Activated T-cell treated with anti-CD3 and anti-CD28 coated beads, Interleukin-2, amount 50 U/mL, for 48 hours (primary cell): ENCODE measurements at regions not wholly inside any gene's neighbourhood (a gene's known extent, or its start where the extent isn't known, plus 50 kb on each side); places are given as distances from the start of the nearest gene placed in this dataset.

Source experiments
- DNase-seq, 2 experiments: peaks; one replicate each; pipeline ENCODE4 v3.0.0-alpha.2; 2020

DNA sequence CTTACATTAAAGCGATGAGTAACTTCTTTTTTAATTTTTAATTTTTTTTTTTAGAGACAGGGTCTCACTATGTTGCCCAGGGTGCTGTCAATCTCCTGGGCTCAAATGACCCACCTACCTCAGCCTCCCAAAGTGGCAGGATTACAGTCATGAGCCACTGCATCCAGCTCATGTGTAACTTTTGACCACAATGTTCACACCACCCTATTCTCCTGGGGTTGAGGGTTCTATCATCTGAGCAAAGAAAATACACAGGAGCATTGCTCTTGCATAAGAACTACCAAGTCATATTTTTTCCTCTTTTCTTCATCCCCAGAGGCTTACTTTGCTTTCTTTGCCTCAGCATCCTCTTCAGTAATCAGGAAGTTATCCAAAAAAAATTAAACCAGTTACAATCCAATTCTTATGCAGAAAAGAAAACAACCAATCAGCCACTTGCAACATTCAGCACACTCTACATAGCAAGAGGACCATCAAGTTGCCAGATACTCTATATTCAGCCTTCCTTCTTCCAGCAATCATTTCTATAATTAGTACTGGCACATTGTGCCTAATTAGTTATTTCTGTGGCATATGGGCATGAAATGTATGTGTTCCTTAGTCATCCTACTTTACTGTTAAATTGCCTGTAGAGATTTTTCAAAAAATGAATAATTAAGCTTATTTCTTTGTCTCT lies 345.6 kb downstream of the AKAIN1 start:
- DNase-seq = no peak

DNA sequence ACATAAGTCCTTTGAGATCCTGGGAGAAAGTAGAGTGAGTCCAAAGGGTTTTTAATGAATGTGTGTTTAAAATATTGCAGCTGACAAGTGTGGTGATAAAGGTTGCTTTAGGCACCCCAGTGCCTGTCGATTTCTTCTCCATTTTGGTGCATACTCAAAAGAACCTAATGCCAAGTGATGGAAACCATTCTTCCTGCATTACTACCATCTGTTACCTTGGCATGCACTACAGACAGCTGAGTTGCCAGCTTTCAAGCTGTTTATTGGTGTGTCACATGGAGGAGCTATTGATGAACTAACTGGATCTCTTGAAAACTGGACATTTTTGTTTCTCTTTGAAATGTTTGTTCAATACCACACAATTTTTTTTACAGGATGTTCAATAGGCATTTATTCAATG lies 350.0 kb downstream of the AKAIN1 start:
- DNase-seq = no peak

DNA sequence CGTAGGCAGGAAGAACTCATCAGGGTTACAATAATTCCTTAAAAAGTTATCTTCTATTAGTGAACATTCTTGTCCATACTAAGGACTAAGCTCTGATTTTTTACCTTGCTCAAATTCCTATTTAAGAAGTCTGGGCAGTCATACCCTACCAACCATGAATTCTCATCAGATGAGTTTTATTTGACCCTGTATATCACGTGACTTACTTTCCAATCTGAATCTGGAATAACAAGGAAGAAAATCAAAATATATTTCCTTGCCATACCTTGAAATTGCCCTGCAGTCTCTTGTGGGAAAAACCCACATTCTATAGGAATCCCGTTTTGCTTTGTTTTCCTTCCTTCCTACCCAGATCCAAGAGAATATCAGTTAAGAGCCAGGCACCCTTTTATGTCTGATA lies 352.7 kb downstream of the AKAIN1 start:
- no peak for DNase-seq

DNA sequence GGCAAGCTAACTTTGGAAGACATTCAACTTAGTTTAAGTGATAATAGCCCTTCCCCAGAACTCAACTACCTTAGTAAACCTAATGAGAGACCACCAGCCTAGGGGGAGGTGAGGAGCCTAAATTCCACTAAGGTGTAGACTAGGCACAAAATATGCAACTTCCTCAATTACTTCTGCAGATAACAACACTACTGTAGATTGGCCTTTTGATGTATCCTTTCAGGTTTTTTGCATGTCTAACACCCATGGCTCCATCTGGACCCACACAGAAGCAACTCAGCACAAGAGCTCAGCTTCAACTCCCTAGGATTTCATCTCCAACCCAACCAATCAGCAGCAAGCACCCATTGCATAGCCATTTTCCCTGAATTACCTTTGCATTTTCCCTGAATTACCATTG lies 353.3 kb downstream of the AKAIN1 start:
- DNase-seq = no peak

DNA sequence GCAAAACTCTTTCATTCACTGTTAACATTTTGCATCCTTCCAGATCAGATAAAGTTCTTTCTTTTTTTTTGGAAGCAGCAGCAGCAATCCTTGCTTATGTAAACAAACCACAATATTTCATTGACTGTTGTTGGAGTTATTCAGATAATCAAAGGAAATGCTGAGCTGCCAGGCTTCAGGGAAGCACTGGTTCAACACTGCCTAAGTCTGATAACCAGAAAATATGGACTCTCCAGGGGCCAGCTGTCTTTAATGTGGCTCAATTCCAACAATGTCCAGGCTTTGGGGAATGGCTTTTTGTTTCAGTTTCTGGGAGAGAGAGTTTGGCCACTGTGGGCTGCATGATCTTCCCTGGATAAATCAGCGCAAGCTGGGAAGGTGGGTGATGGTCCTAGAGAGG lies 354.3 kb downstream of the AKAIN1 start:
- no peak for DNase-seq

DNA sequence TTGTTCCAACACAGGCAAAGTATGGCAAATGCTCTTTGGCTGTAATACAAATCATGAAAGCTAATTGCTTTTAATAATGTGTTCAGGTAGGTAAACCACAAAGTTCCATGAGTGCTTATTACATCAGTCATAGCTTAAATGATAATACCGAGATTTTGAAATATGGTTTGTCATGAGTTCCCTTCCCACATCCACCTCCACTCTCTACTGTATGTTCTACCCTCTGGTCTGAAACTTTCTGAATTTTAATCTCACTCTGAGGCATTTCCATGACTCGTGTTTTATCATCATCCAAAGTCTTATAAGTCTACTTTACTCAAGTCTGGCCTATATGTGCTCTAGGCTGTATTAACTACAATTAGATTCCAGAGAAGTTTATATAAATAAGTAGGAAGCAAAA lies 354.8 kb downstream of the AKAIN1 start:
- DNase-seq = no peak

DNA sequence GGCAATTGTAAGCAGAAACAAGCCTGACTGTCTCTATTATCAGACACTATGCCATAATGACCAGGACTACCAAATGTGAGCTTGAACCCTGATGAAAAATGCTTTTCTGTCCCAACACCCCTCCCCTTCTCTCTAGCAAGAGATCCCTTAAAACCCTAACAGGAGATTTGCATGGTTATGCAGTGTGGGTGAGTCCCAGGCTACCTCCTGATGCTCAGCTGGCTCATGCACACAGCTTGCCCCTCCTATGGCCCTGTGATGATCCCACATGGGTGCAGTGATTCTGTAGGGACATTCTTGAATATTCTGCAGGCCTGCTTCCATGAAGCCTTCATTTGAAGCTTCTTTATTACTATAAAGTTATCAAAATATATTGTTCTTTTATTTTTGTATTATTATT lies 357.4 kb downstream of the AKAIN1 start:
- no peak for DNase-seq

DNA sequence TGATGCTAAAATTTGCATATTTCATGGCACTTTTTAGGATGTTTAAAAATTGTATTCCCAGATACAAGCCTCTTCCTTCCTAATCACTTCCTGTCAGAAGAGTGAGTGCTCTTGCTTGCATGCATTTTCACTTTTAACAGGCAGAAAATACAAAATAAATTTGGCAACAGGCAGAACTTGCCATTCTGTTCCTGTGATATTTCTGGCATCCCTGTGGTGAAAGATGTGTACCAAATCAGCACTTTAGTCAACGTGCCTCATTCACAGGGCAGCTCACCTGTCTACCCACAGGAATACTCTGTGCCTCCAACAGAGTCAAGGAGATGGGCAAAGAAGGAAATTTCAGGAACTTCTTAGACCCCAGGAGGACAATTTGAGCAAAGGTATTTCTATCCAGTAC lies 360.9 kb downstream of the AKAIN1 start:
- no peak for DNase-seq

DNA sequence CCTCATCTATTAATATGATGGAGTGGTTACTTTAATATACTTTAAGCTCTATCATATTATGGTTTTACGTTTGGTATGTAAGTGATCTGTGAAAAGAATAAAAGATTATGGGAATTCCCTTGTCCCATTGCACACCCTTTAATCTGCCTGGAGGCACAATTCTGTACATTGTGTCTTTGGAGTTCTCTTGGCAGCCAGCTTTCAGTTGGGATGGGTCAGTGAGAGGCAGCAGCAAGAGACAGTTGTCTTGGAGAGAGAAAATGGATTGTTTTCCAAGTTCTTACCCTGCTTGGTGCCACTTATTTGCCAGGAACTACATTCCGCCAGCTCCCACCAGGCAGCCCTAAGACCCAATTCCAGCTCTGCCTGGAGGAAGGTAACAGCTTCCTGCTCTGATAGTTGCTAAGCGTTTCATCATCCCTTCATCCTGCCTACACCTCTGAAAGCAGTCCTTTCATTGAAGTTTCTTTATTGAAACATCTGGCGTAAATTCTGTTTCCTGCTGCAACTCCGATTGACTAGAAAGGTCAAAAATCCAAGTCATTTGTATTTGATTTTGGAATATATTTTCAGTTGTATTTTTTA lies 365.2 kb downstream of the AKAIN1 start:
- DNase-seq = no peak

DNA sequence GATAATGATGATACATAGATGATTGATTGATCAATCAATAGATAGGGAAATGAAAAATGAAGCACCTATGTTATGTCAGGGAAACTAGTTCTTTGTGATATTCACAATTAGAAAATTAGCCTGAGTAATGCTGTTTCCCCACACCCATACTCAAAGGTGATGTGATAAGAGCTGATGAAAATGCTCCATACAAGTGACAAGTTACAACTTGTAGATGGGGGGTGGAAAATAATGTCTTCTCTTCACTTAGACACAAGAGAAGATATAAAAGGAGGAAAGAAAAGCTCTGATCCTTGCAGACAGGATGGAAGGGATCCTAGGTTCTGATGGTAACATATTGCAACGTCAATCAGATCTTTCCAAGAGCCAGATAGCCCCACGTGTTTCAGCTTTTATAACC lies 365.9 kb downstream of the AKAIN1 start:
- no peak for DNase-seq

DNA sequence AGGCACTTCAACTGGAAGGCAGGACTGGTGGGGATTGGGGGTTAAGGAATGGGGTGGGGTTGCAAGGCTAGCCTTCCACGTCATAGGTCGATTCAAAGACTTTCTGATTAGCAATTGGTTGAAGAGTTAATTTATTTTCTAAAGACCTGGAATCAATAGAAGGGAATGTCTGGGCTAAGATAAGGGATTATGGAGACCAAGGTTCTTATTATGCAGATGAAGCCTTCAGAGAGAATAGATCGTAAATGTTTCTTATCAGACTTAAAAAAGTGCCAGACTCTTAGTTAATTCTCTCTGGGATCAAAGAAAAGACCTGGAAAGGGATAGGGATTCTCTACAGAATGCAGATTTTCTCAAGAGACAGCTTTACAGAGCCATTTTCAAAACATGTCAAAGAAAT lies 368.0 kb upstream of the DLGAP1 start:
- no peak for DNase-seq

DNA sequence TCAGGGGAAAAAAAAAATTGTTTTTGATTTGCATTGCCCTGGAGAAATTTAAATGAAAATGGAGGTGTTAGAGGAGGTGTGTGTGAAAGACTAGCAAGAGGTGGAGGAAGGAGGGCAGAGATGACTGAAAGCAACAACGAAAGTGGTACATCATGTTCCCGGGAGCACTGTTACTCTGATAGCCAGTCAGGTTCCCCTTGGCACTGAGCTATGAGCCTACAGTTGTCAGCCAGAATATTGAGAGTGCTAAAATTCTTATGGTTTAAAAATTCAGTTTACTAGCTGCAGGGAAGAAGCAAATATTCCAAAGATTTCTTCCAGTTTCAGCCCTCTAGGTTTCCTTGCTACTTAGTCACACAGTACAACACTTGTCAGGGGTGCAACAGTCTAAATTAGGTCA lies 366.7 kb upstream of the DLGAP1 start:
- DNase-seq = no peak

DNA sequence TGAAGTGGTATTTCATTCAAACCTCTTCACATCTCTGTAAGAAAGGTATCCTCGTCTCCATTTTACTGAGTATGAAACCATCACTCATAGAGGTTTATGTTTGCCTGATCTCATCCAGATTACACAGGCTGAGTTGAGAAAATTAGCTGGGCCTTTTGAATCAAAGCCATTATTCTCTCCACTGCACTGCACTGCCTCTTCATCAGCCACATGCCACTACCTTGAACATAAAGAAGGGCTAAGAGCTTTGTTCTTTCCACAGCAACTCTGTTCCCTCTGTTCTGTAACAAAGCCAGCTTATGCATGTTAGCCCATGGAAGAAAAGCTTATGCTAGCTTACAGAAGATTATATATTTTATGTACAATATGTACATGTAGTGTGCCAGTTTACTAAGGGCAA lies 362.6 kb upstream of the DLGAP1 start:
- DNase-seq = no peak

DNA sequence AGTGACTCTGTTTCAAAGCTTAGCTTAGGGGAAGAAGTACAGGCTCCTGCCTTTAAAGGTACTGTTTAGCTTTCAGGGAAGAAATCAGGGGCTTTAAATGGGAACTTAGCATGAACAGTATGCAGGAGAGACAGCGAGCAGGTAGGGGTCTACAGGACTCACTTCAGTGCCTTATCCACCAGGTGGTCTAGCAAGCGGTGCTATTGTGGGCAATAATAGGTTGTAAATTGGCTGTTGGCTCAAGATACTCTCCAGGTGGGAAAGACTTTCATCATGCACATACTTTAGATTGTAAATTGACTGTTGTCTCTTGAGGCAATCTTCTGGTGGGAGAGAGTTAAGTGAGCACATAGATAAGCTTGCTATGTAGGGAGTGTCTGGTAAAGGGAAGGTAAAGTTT lies 358.6 kb upstream of the DLGAP1 start:
- no peak for DNase-seq

DNA sequence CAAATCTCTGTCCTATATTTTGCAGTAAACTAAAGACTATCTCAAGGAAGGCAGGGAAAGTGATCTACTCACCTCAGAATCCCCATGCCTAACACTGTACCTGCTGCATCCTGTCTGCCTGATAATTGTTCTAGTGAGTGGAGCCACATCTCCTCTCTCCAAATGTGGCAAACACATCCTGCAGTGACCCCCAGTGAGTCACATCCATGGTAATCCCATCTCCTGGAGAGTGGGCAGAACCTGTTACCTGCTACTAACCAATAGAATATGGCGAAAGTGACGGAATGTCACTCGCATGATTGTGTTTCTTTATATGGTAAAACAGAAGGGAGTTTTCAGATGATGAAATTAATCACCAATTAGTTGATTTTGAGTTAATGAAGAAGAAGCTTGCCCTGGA lies 353.8 kb upstream of the DLGAP1 start:
- no peak for DNase-seq

DNA sequence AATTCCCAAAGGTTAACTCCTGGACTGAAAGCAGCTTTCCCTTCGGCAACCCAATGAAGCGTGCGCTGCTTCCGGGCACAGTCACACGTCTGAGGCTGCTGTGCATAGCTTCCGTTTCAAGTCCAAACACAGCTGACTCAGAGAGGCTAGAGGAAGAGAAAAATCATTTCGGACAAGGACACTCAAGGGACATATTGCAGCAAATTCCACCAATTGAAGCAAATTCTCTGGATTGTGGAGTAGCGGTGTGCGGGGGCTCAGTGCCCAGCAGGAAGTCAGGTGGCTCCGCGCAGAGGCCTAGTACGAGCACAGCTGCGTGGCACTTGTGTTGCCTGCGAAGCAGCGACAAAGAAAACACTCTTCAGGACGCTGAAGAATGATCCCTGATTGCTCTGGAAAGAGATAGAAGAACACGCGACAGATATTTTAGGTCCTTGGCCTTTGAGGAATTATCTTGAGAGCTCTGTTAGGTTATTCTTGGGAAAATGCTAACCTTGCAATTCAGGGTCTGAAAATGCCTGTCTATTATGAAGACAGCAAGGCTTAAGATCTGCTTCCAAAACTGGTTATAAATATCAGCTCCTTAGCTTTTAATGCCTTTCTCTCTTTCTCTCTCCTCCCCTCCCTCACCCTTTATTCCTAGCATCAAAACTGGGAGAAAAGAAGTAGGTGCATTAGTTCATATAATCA lies 352.6 kb upstream of the DLGAP1 start:
- no peak for DNase-seq

DNA sequence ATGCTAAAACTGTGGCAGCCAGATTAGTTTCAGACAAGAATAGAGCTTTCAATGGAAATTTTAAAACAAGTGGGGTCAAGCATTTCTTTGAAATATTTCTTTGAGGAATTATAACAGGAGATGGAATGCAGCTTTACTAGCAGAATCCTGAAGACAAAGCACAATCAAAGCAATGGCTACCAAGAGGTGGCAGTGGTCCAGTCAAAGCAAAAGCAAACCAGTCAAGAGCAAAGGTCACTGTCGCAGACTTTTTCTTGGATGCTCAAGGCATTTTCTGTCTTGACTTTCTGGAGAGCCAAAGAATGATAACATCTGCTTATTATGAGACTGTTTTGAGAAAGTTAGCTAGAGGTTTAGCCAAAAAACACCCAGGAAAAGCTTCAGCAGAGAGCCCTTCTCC lies 351.2 kb upstream of the DLGAP1 start:
- DNase-seq = no peak

DNA sequence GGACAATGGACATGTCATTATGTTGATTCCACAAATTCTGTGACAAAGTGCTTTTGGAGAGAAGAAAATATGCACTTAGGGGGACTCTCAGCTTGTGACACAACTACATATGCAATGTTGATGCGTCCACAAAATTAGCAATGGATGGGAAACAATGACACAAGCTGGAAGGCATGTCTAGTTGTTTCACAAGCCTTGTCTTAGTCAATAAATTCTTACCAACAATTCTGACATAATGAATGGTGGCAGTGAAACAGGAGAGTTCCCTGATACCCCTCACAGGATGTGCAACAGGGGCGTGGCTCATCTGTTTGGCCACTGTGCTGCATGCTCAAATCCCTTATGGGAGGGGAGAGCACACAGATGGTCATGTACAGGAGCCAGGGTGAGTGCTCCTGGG lies 347.2 kb upstream of the DLGAP1 start:
- DNase-seq = no peak

DNA sequence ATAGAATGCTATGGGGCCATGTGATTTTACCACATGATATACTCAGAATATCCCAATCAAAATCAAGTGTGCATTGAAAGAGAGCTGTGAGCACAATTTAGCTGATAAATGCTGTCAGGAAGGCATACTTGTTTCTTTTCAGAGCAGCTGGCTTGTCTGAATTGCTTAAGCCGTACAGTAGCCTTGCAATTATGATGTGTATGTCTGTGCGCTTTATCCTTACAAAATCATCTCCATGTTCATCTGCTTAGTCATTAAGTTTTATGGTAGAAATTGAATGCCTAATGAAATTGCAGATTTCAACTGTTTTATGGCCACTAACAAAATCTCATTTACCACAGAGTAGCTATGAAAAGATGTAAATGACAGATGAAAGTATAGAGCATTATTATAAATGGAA lies 346.0 kb upstream of the DLGAP1 start:
- DNase-seq = no peak

DNA sequence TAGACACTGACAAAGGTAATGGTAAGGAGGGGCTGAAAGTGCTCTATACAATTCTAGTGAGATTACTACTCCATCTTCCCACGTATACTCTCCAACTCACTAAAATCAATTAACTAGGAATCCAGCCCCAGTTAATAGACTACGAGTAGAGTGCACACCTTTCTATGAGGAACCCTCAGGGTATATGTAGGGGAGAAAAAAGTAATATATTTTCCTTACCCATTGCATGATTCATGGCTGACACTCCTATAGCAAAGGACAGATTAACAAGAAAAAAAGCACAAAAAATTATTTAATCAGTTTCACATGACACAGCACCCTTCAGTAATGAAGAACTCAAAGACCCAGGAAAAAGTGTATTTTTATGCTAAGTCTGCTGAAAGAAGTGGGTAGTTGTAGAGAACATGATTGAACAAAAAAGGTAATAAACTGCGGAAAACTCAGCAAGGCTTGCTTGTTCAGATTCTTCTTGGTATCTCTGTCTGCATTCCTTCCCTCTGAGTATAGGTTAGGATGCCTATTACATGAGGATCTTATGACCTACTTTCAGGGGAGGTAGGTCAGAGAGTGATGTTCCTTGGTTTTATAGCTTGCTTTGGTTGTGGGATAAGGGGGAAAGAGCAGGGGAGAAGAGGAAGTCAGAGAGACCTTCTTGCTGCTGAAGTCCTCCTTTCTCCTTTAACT lies 342.0 kb upstream of the DLGAP1 start:
- no peak for DNase-seq

DNA sequence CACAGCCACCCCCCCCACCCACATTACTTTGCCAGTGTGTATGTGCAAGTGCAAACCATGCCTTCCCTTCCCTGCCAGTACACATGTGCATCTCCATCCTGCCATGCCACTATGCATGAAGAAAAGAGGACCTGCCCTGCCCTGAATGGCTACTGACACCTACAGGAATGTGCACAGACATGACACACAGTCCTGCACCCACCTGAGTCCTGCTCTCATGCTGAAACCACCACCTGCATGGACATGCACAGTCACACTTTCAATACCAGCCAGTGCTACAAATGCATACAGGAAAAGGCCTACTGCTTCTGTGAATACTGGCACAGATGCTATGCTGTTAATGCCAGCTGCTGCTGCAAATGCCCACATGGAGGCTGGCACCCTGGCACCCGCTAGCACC lies 334.4 kb upstream of the DLGAP1 start:
- no peak for DNase-seq

DNA sequence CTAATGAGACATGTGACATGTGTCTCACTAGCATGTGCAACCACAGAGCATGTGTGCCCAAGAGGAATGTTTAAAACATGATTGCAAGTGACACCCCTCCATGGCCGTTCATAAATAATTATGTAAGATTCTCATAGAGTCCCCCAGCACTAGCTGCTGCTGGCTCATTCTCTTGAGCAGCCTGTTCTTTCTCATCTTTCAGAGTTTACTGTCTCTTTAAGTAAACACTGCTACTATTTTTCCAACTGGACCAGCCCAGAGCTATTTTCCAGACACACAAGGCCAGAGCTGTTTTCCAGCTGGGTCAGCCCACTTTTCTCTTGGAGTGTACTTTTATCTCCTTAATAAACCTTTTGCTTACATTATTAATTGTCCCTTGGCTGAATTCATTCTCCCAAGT lies 326.8 kb upstream of the DLGAP1 start:
- DNase-seq = no peak

DNA sequence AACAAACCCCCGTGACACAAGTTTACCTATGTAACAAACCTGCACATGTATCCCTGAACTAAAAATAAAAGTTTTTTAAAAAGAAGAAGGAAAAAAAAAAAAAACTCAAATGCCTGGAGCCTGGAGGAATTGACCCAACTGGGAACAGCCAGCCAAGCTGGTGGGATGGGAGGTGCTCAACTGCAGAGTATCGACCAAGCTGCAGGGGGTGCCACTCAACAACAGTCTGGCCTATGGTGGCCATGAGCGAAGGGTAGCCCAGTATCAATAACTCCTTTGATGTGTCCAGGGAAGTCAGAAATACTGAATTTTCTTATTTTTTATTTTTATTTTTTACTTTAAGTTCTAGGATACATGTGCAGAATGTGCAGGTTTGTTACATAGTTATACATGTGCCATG lies 310.3 kb upstream of the DLGAP1 start:
- no peak for DNase-seq

DNA sequence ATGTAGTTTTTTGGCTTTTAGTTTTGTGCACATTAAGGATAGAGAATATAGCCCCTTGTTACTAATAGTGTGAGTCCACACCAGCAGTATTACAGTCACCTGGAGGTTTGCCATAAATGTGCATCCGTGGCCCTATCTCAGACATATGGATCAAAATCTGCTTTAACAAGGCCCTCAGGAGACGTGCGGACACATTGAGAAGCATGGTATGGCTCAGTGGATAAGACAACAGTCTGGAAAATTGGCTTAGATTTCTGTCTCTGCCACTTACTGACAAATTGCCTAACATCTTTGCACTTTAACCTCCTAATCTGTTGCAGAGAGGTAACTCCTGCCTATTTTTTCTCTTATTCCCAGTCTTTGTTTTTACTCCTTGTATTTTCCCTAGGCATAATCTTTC lies 307.2 kb upstream of the DLGAP1 start:
- DNase-seq = no peak
